Dedifferentiated amniotic fluid mesenchymal stem cell (primary cell): ENCODE measurements at regions not wholly inside any gene's neighbourhood (a gene's known extent, or its start where the extent isn't known, plus 50 kb on each side); places are given as distances from the start of the nearest gene placed in this dataset.
A peak's percentile ranks its signal among the peaks of the same experiment; 100 is the strongest.

Source experiments
- DNase-seq: peaks from one replicate; pipeline ENCODE4 v3.0.0-alpha.2; 2016; ENCODE audit errors: extremely low spot score

- no peak for DNase-seq
These were observed 52.9 kb upstream of the RNU6-1 start for GRCh38 chr15:67892559-67893377.

DNA sequence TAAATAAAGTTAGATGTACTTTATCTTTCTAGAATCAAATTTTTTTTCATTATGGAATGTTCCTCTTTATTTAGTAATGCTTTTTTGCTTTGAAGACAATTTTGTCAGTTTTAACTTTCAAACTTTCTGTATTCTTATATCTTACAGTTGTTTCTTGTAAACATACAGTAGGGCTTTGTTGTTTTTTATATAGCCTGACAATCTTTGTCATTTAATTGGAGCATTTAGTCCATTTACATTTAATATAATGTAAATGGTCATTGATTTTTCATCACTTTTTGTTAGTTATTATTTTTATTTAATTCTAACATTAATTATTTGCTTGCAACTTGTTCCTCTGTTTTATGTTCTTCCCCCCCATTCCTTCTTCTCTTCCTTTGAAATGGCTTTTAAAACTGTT is 55.4 kb upstream of the RNU6-1 start:
- no peak for DNase-seq

- no peak for DNase-seq
These were observed 57.9 kb upstream of the RNU6-1 start for GRCh38 chr15:67897646-67898339.

- no peak for DNase-seq
These were observed 59.9 kb upstream of the RNU6-1 start for GRCh38 chr15:67899596-67900283.

DNA sequence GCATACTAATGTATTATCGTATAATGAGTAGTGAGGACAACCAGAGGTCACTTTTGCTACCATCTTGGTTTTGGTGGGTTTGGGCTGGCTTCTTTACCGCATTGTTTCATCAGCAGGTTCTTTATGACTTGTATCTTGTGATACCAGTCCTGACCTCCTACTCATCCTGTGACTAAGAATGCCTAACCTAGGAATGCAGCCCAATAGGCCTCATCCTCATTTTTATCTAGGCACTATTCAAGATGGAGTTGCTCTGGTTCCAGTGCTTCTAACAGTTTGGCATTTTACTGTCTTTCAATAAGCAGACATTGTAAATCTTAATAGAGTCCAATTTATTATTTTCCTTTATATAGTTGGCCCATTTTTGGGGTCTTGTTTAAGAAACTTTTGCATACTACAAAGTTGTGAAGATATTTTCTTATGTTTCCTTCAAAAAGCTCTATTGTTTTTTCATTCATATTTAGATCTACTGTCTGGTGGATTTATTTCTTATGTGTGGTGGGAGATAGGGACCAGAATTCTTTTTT is 60.8 kb upstream of the RNU6-1 start:
- DNase-seq = no peak

DNA sequence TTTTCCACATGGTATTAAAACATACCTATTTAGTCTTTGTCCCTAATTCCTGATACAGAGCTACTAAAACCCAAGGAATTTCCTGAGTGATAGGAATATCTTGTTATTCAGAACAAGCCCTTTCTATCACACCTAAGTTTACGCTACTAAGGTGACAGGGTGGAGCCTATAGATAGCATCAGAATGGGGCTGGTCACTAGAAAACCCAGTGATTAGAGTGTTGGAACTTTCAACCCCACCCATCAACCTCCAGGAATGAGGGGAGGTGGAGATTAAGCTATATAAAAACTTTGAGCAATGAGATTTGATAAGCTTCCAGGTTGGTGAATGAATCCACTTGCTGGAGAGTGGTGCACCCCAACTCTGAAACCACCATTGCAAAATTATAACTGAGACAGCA is 62.1 kb upstream of the RNU6-1 start:
- no peak for DNase-seq

- no peak for DNase-seq
These were observed 62.7 kb upstream of the RNU6-1 start for GRCh38 chr15:67902579-67903009.

DNA sequence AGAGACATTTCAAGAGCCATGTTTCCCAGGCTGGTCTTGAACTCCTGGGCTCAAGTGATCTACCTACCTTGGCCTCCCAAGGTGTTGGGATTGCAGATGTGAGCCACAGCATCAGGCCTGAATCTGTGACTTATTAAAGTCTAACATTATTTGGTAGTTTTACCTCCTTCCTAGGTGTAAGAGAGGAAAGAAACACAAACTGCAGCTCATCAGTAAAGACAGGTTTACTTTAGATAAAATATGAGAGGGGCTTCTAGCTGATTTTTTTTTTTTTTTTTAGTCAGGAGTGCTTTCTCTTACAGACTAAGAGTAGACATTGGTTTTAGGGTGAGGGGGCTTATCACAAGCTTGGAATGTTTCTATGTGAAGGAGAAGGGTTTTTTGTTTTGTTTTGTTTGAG is 63.9 kb upstream of the RNU6-1 start:
- no peak for DNase-seq

DNA sequence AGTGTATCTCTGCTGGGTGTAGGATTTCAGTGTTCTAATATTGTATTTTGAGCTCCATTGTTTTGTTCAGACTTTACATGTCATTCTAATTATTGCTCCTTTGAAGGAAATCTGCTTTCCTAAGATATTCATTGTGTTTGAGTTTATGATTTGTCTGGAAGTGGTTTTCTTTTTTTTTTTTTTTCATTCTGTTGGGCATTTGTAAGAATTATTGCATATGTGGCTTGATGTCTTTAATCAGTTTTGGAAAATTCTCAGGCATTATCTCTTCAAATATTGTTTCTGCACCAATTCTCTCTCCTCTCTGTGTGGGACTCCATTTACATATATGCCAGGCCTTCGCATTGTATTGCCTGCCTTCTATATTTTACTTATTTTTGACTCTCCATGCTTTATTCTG is 65.8 kb upstream of the RNU6-1 start:
- DNase-seq = no peak

DNA sequence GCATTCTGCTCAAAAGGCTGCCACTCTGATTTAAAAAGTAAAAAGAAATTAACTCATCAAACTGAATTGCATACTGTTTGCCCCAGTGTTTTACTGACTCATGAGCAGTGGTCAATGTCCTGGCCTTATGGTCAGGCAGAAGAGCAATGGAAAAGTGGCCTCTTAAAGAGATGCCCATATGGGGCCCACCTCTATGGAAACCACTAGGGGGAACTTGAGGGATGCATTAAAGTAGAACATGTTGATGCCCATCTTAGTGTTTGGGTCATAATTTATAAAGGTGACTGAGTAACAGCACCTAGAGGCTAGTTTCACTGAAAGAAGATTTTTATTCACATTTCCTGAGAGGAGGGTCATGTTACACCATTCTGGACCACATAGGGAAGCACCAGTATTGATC is 66.5 kb upstream of the RNU6-1 start:
- DNase-seq = no peak

- DNase-seq = no peak
These were observed 67.4 kb upstream of the RNU6-1 start for GRCh38 chr15:67907184-67907723.

- DNase-seq = no peak
These were observed 68.9 kb upstream of the RNU6-1 start for GRCh38 chr15:67908756-67909155.

DNA sequence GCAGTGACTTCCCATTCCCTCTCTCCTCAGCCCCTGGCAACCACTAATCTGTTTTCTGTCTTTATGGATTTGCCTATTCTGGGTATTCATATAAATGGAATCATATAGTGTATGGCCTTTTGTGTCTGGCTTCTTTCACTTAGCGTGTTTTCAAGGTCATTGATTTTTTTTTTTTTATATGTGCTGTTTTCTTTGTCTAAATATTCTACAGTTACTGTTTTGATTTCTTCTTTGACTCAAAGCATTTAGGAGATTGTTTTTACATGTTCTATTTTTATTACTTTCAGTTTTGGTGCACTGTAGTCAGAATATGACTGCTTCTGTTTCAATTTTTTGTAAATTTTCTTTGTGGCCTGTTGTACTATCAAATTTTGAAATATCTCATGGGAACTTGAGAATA is 71.9 kb upstream of the RNU6-1 start:
- no peak for DNase-seq

DNA sequence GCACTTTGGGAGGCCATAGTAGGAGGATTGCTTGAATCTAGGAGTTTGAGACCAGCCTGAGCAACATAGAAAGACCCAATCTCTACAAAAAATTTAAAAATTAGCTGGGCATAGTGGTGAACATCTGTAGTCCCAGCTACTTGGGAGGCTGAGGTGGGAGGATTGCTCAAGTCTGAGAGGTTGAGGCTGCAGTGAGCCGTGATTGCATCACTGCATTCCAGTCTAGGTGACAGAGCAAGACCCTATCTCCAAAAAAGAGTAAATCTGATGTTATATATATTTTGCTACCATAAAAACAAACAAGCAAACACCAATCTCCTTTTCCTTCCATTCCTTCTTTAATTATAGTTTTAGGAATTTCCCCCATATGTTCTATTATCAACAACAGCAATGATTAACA is 74.2 kb upstream of the RNU6-1 start:
- no peak for DNase-seq

DNA sequence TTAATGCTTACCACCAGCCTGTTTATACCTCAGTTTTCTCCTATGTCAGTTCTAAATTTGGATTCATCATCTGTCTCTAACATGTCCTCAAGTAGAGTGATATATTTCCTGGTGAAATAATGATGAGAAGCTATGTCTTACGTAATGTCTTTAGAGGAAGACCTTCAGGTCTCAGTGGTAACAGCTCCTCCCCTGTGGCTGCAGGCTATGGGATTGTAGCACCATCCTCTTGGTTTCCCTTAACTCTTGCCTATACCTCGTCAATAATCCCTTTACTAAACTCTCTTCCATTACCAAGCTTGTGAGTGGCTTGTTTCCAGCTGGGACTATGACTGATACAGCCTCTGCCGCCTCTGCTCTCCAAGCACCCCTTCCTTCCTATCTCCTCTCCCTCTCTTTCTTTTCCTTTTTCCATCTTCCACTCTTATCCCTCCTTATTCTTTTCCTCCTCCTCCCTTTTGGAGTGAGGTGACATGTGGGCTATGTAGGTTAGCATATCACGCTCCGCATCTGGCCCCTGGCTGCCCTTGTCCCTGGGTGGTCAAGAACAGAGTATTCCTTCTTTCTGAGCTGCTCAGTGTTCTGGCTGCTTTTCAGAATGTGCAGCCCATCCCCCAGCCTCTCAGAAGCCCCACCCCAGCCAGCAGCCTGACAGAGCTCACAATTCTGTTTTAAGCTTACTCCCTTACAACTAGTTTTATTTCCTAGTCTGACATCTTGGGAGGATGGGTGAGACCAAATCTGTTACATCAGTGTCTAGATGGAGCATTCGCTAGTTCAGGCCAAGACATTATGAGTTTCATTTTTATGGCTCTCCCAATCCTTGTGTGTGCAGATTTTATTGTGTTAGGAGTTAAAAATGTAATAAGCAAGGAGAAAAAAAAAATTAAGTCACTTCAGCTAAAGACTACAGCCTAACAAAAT is 75.0 kb upstream of the RNU6-1 start:
- DNase-seq = peak; percentile 17

DNA sequence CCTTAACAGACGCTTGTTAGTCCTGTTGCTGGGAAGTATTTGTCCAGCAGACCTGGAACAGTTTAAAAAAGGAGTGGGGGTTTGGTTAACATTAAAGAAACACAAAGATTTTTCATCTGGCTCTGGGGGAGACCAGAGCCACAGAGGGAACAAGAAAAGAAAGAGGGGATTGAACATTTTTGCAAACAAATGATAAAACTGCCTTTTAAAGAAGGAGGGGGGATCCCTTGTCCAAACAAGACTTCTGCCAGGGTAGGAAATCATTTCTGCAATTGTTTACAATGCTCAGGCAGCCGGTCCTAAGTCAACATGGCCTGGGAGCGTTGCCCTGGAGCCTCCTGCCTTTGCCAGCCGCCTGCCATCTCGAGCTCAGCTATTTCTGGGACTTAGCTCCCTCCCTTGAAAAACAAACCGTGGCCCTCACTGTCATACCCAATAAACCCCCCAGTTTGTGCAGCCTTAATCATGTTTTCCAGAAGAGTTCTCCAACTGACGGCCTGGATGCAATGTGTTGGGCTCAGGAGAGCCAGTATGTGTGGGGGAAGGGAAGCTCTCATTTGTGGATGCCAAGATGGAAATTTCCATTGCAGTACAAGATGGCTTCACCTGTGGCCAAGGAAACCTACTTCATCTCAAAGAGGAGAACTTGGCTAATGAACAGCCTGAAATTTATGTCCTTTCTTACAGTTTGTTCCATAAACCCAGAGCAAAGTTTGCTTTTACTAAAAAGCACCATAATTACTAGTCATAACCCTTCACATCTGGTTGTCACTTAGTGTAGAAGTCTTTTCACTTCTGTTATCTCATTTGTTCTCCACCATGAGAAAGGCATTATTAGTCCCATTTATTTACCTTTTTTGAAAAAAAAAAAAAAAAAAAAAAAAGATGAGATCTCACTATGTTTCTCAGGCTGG is 75.9 kb upstream of the RNU6-1 start:
- DNase-seq = peak; percentile 23

DNA sequence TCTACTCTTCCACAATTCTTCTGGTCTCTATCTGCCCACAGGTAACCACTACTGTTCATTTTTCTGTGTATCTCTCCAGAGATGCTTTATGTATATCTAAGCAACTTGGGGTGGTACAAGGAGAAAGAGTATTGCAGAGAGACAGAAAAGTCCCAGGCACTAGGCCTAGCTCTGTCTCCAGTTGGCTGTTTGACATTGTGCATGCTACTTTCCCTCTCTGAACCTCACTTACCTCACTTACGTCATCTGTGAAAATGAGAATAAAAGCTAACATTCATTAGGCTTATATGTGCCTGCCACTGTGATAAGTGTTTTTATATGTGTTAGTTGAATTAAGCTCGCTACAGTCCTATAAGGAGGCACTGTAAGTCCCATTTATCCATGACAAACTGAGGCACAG is 76.7 kb upstream of the RNU6-1 start:
- DNase-seq = no peak

- no peak for DNase-seq
These were observed 77.2 kb upstream of the RNU6-1 start for GRCh38 chr15:67917037-67917436.

GRCh38 chr15:67917636-67918035 is 77.8 kb upstream of the RNU6-1 start:
- no peak for DNase-seq

GRCh38 chr15:67918205-67918861 is 78.5 kb upstream of the RNU6-1 start:
- no peak for DNase-seq
